IgD-negative memory B cell (primary cell): ENCODE measurements at regions not wholly inside any gene's neighbourhood (a gene's known extent, or its start where the extent isn't known, plus 50 kb on each side); places are given as distances from the start of the nearest gene placed in this dataset.
"Not testable (repeated sequence)": the region's sequence is repeated elsewhere in the genome, so short reads cannot be mapped to it uniquely, and the experiment has no call there.

Experiments
- H3K27ac Mint-ChIP-seq, 3 donors: one replicate each; pipeline ENCODE4 v1.8.0; 2020 to 2022; ENCODE audit warnings: mild to moderate bottlenecking in 3 of 3, mixed read lengths in 3 of 3, moderate library complexity in 1 of 3
- H3K27me3 Mint-ChIP-seq: one replicate; pipeline ENCODE4 v1.8.0; 2021; ENCODE audit warnings: mixed read lengths
- H3K36me3 Mint-ChIP-seq: one replicate; pipeline ENCODE4 v1.8.0; 2020; ENCODE audit warnings: mild to moderate bottlenecking, mixed read lengths
- H3K4me1 Mint-ChIP-seq, 3 donors: one replicate each; pipeline ENCODE4 v1.8.0; 2020 to 2022; ENCODE audit warnings: mixed read lengths in 3 of 3, mild to moderate bottlenecking in 1 of 3
- H3K4me3 Mint-ChIP-seq, 4 donors: one replicate each; pipeline ENCODE4 v1.8.0; 2020 to 2022; ENCODE audit warnings: mild to moderate bottlenecking in 4 of 4, mixed read lengths in 4 of 4, moderate library complexity in 3 of 4
- H3K9me3 Mint-ChIP-seq, 3 donors: one replicate each; pipeline ENCODE4 v1.8.0; 2020 to 2021; ENCODE audit warnings: mixed read lengths in 3 of 3, mild to moderate bottlenecking in 1 of 3

- not testable (repeated sequence) for H3K27ac Mint-ChIP-seq, H3K9me3 Mint-ChIP-seq, H3K4me3 Mint-ChIP-seq, H3K4me1 Mint-ChIP-seq, H3K36me3 Mint-ChIP-seq, H3K27me3 Mint-ChIP-seq
These were observed 131.1 kb downstream of the SRGAP2 start for GRCh38 chr1:206334481-206334880.

GRCh38 chr1:206335162-206335561, 131.8 kb downstream of the SRGAP2 start:
- not testable (repeated sequence) for H3K27ac Mint-ChIP-seq, H3K4me1 Mint-ChIP-seq, H3K36me3 Mint-ChIP-seq, H3K4me3 Mint-ChIP-seq, H3K9me3 Mint-ChIP-seq, H3K27me3 Mint-ChIP-seq

GRCh38 chr1:206335875-206336846, 132.8 kb downstream of the SRGAP2 start:
- not testable (repeated sequence) for H3K27me3 Mint-ChIP-seq, H3K36me3 Mint-ChIP-seq, H3K4me3 Mint-ChIP-seq, H3K27ac Mint-ChIP-seq, H3K4me1 Mint-ChIP-seq, H3K9me3 Mint-ChIP-seq

- H3K4me3 Mint-ChIP-seq, H3K36me3 Mint-ChIP-seq, H3K9me3 Mint-ChIP-seq, H3K27ac Mint-ChIP-seq, H3K27me3 Mint-ChIP-seq, H3K4me1 Mint-ChIP-seq: not testable (repeated sequence)
These were observed 133.3 kb upstream of the IKBKE start for GRCh38 chr1:206337024-206337423.

GRCh38 chr1:206350493-206351275, 119.6 kb upstream of the IKBKE start:
- not testable (repeated sequence) for H3K27ac Mint-ChIP-seq, H3K36me3 Mint-ChIP-seq, H3K27me3 Mint-ChIP-seq, H3K9me3 Mint-ChIP-seq, H3K4me3 Mint-ChIP-seq, H3K4me1 Mint-ChIP-seq

- not testable (repeated sequence) for H3K27ac Mint-ChIP-seq, H3K4me1 Mint-ChIP-seq, H3K9me3 Mint-ChIP-seq, H3K4me3 Mint-ChIP-seq, H3K36me3 Mint-ChIP-seq, H3K27me3 Mint-ChIP-seq
These were observed 118.8 kb upstream of the IKBKE start for GRCh38 chr1:206351276-206352052.

- not testable (repeated sequence) for H3K27me3 Mint-ChIP-seq, H3K4me3 Mint-ChIP-seq, H3K36me3 Mint-ChIP-seq, H3K4me1 Mint-ChIP-seq, H3K27ac Mint-ChIP-seq, H3K9me3 Mint-ChIP-seq
These were observed 114.0 kb upstream of the IKBKE start for GRCh38 chr1:206356310-206356709.

- H3K36me3 Mint-ChIP-seq, H3K9me3 Mint-ChIP-seq, H3K27me3 Mint-ChIP-seq, H3K4me1 Mint-ChIP-seq, H3K27ac Mint-ChIP-seq, H3K4me3 Mint-ChIP-seq: not testable (repeated sequence)
These were observed 112.3 kb upstream of the IKBKE start for GRCh38 chr1:206357962-206358361.

- H3K4me1 Mint-ChIP-seq, H3K36me3 Mint-ChIP-seq, H3K27me3 Mint-ChIP-seq, H3K9me3 Mint-ChIP-seq, H3K27ac Mint-ChIP-seq, H3K4me3 Mint-ChIP-seq: not testable (repeated sequence)
These were observed 111.5 kb upstream of the IKBKE start for GRCh38 chr1:206358771-206359170.

- not testable (repeated sequence) for H3K27me3 Mint-ChIP-seq, H3K9me3 Mint-ChIP-seq, H3K4me3 Mint-ChIP-seq, H3K27ac Mint-ChIP-seq, H3K36me3 Mint-ChIP-seq, H3K4me1 Mint-ChIP-seq
These were observed 110.9 kb upstream of the IKBKE start for GRCh38 chr1:206359377-206359776.

- not testable (repeated sequence) for H3K27ac Mint-ChIP-seq, H3K9me3 Mint-ChIP-seq, H3K4me3 Mint-ChIP-seq, H3K36me3 Mint-ChIP-seq, H3K4me1 Mint-ChIP-seq, H3K27me3 Mint-ChIP-seq
These were observed 108.2 kb upstream of the IKBKE start for GRCh38 chr1:206361978-206362543.

- not testable (repeated sequence) for H3K9me3 Mint-ChIP-seq, H3K27me3 Mint-ChIP-seq, H3K27ac Mint-ChIP-seq, H3K36me3 Mint-ChIP-seq, H3K4me1 Mint-ChIP-seq
- H3K4me3 Mint-ChIP-seq: peak overlapping the region in 1 of 4 donors; percentile 71
These were observed 107.3 kb upstream of the IKBKE start for GRCh38 chr1:206362994-206363393.

- not testable (repeated sequence) for H3K36me3 Mint-ChIP-seq, H3K4me3 Mint-ChIP-seq, H3K27me3 Mint-ChIP-seq, H3K9me3 Mint-ChIP-seq, H3K27ac Mint-ChIP-seq, H3K4me1 Mint-ChIP-seq
These were observed 105.0 kb upstream of the IKBKE start for GRCh38 chr1:206365271-206365670.

- not testable (repeated sequence) for H3K4me3 Mint-ChIP-seq, H3K27me3 Mint-ChIP-seq, H3K36me3 Mint-ChIP-seq, H3K9me3 Mint-ChIP-seq, H3K27ac Mint-ChIP-seq, H3K4me1 Mint-ChIP-seq
These were observed 104.1 kb upstream of the IKBKE start for GRCh38 chr1:206366131-206366530.

GRCh38 chr1:206366772-206367171, 103.5 kb upstream of the IKBKE start:
- not testable (repeated sequence) for H3K27ac Mint-ChIP-seq, H3K36me3 Mint-ChIP-seq, H3K4me1 Mint-ChIP-seq, H3K27me3 Mint-ChIP-seq, H3K4me3 Mint-ChIP-seq, H3K9me3 Mint-ChIP-seq
